ENCODE measurements at regions not wholly inside any gene's neighbourhood (a gene's known extent, or its start where the extent isn't known, plus 50 kb on each side); places are given as distances from the start of the nearest gene placed in this dataset.

GRCh38 chr10:111488668-111489067 is 411.8 kb downstream of the ADRA2A start:
- Histone ChIP-seq H2AFZ (no peak overlapping the region), H3K27me3 (ENCODE audit: insufficient read depth) (no peaks in the 10 kb centered on the region), H3K4me3 (no peak overlapping the region), H3K36me3 (ENCODE audit: insufficient read depth) (peaks cover 7% of the 10 kb centered on the region), H3K4me2 (no peak overlapping the region), H3K4me1 (ENCODE audit: insufficient read depth) (no peaks in the 10 kb centered on the region), H3K79me2 (replicated peaks; ENCODE audit: insufficient read depth) (no peaks in the 10 kb centered on the region), H3F3A (replicated peaks; ENCODE audit: low read depth) (no peaks in the 10 kb centered on the region), H3K9me2 (ENCODE audit: insufficient read depth) (no peaks in the 10 kb centered on the region), H4K20me1 (replicated peaks; ENCODE audit: insufficient read depth) (no peaks in the 10 kb centered on the region), H3K27ac (ENCODE audit: low read depth) (no peak overlapping the region)
- H3K27ac Mint-ChIP-seq = no peak overlapping the region
- peaks cover 33% of the 10 kb centered on the region for H3K36me3 Mint-ChIP-seq (ENCODE audit: low read depth)
- no peaks in the 10 kb centered on the region for H3K27me3 Mint-ChIP-seq (ENCODE audit: insufficient read depth, low read depth, poor library complexity)
- ATAC-seq (no peak), DNase-seq (ENCODE audit: low spot score) (no peak)
- no peak overlapping the region for H3K4me3 Mint-ChIP-seq
- H3K9me3 Mint-ChIP-seq = peaks cover 51% of the 10 kb centered on the region
- TF ChIP-seq JUNB (IDR thresholded peaks at IDR 0.05; ENCODE audit: unreplicated experiment) (no peak), ETS1 (IDR thresholded peaks at IDR 0.05) (no peak), ZNF331 (CRISPR knock-in tag; IDR thresholded peaks at IDR 0.05; ENCODE audit: low read depth) (no peak), EZH2 (IDR thresholded peaks at IDR 0.05; ENCODE audit: low read depth, unreplicated experiment) (no peak), CTCF (conservative IDR thresholded peaks at IDR 0.05; ENCODE audit: low read depth in 2 of 2) (no peak), ZNF462 (CRISPR knock-in tag; IDR thresholded peaks at IDR 0.05) (no peak), STAT1 (IDR thresholded peaks at IDR 0.05; ENCODE audit: unreplicated experiment) (no peak), NANOG (IDR thresholded peaks at IDR 0.05; ENCODE audit: borderline replicate concordance) (no peak), ZNF114 (CRISPR knock-in tag; IDR thresholded peaks at IDR 0.05) (no peak), EZH2phosphoT487 (IDR thresholded peaks at IDR 0.05; ENCODE audit: unreplicated experiment) (no peak), POLR2AphosphoS5 (IDR thresholded peaks at IDR 0.05; ENCODE audit: low read depth) (no peak), CREB1 (CRISPR knock-in tag; IDR thresholded peaks at IDR 0.05; ENCODE audit: low read depth) (no peak), REST (IDR thresholded peaks at IDR 0.05; ENCODE audit: unreplicated experiment) (no peak)
- H3K4me1 Mint-ChIP-seq = no peaks in the 10 kb centered on the region
